Caco-2 (cell line): ENCODE measurements at regions not wholly inside any gene's neighbourhood (a gene's known extent, or its start where the extent isn't known, plus 50 kb on each side); places are given as distances from the start of the nearest gene placed in this dataset.

Source experiments
- BruUV-seq: library from RNA; stranded (reverse); fragments of 400-500 nt; replicated peaks from 2 replicates; lab custom pipeline; 2021; lab: Mats Ljungman, UMichigan
- CTCF ChIA-PET: fragments of 300-600 bp; sonication (Branson Sonifier 250); formaldehyde crosslinking; loops from one replicate; lab custom pipeline; 2022; ENCODE audit warnings: antibody characterized with exemption; lab: Charles Lee
- POLR2A ChIA-PET: fragments of 300-600 bp; sonication (Branson Sonifier 250); formaldehyde crosslinking; loops from one replicate; lab custom pipeline; 2022; ENCODE audit warnings: antibody characterized with exemption; lab: Charles Lee
- DNase-seq, 2 experiments: peaks; one replicate each; pipeline versions ENCODE4 v3.0.0 to v3.0.0-alpha.2; 2020 to 2022
- H3K27me3 ChIP-seq: replicated peaks from 2 replicates; pipeline ENCODE4 v1.6.0; 2011; ENCODE audit warnings: low read length; ENCODE audit not compliant: control insufficient read depth, insufficient read depth
- H3K36me3 ChIP-seq: 2 replicates; pipeline ENCODE4 v1.5.1; 2011; ENCODE audit warnings: low read length; ENCODE audit not compliant: control insufficient read depth, insufficient read depth
- H3K4me1 ChIP-seq: fragments of 250-450 bp; sonication (Bioruptor Pico); 2 replicates; pipeline ENCODE4 v1.5.1; 2020; ENCODE audit warnings: mild to moderate bottlenecking
- H3K4me3 ChIP-seq: 2 replicates; pipeline ENCODE4 v1.5.1; 2011; ENCODE audit warnings: low read depth, mild to moderate bottlenecking, control low read depth, low read length
- H3K9me3 ChIP-seq: fragments of 250-450 bp; sonication (Bioruptor Pico); 2 replicates; pipeline ENCODE4 v1.5.1; 2020; ENCODE audit warnings: mild to moderate bottlenecking, moderate library complexity
- H3K27ac Mint-ChIP-seq: one replicate; pipeline ENCODE4 v1.8.0; 2022; ENCODE audit warnings: mixed read lengths; ENCODE audit not compliant: unreplicated experiment
- H3K27me3 Mint-ChIP-seq: one replicate; pipeline ENCODE4 v1.8.0; 2022; ENCODE audit warnings: mixed read lengths; ENCODE audit not compliant: insufficient read depth, unreplicated experiment
- H3K36me3 Mint-ChIP-seq: one replicate; pipeline ENCODE4 v1.8.0; 2022; ENCODE audit warnings: mild to moderate bottlenecking, mixed read lengths; ENCODE audit not compliant: insufficient read depth, unreplicated experiment
- H3K4me1 Mint-ChIP-seq: one replicate; pipeline ENCODE4 v1.8.0; 2022; ENCODE audit warnings: low read depth, mixed read lengths; ENCODE audit not compliant: unreplicated experiment
- H3K4me3 Mint-ChIP-seq: one replicate; pipeline ENCODE4 v1.8.0; 2022; ENCODE audit warnings: mild to moderate bottlenecking, moderate library complexity, mixed read lengths; ENCODE audit not compliant: unreplicated experiment
- H3K9me3 Mint-ChIP-seq: one replicate; pipeline ENCODE4 v1.8.0; 2022; ENCODE audit warnings: mixed read lengths; ENCODE audit not compliant: unreplicated experiment
- intact Hi-C: fragments of 100-400 bp; cut with micrococcal nuclease; formaldehyde crosslinking; loops from one replicate; pipeline ENCODE4 v1.10.0; 2022; ENCODE audit not compliant: unreplicated experiment
- TF ChIP-seq, protein P1 (sequence below), 2 experiments: fragments of 200-600 bp in 1 of 2; IDR thresholded peaks; 1 replicate in 1 of 2; 2 replicates in 1 of 2; pipeline versions ENCODE4 v1.5.1 to v1.8.0; 2011 to 2022; ENCODE audit warnings: antibody characterized with exemption in 1 of 2, control low read depth in 1 of 2, inconsistent platforms in 1 of 2, low read depth in 1 of 2, low read length in 1 of 2, mild to moderate bottlenecking in 1 of 2, moderate library complexity in 1 of 2; ENCODE audit not compliant: insufficient read depth in 1 of 2, severe bottlenecking in 1 of 2, unreplicated experiment in 1 of 2

DNA sequence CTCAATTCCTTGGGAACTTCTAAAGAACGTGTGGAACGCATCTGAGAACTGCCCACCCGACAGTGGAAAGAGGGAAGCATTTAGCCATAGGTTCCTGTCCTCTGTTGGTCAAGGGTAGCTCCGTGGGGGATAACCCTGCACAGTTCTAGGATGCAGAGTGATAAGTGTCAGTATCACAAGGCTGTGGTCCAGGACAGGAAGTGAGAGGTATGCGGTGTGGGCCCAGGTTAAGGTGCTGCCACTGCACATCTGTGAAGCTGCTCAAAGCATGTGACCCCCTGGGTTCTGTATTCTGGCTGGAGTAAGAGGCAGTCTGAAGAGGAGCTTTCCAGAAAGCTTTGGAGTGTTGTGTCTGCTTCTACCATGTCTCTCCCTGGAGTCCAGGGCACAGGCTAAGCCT is 51.7 kb upstream of the HES1 start:
- ChIA-PET CTCF (no interaction called here), POLR2A (no interaction called here)
- H3K36me3 ChIP-seq, result no peaks in the 10 kb centered on the region
- no TSS peak for BruUV-seq
- intact Hi-C loops, result no loop called here
- H3K27me3 ChIP-seq, result no peaks in the 10 kb centered on the region
- Mint-ChIP-seq H3K4me3 (no peak overlapping the region), H3K27ac (no peak overlapping the region), H3K9me3 (no peaks in the 10 kb centered on the region), H3K4me1 (peaks cover 27% of the 10 kb centered on the region), H3K27me3 (no peaks in the 10 kb centered on the region), H3K36me3 (no peaks in the 10 kb centered on the region)
- no peak for DNase-seq
- TF ChIP-seq, protein P1, sequence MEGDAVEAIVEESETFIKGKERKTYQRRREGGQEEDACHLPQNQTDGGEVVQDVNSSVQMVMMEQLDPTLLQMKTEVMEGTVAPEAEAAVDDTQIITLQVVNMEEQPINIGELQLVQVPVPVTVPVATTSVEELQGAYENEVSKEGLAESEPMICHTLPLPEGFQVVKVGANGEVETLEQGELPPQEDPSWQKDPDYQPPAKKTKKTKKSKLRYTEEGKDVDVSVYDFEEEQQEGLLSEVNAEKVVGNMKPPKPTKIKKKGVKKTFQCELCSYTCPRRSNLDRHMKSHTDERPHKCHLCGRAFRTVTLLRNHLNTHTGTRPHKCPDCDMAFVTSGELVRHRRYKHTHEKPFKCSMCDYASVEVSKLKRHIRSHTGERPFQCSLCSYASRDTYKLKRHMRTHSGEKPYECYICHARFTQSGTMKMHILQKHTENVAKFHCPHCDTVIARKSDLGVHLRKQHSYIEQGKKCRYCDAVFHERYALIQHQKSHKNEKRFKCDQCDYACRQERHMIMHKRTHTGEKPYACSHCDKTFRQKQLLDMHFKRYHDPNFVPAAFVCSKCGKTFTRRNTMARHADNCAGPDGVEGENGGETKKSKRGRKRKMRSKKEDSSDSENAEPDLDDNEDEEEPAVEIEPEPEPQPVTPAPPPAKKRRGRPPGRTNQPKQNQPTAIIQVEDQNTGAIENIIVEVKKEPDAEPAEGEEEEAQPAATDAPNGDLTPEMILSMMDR (IDR thresholded peaks at IDR 0.05; ENCODE audit: insufficient read depth in 1 of 2, low read depth in 1 of 2, low read length in 1 of 2, severe bottlenecking in 1 of 2, unreplicated experiment in 1 of 2), result no peak
- H3K4me3 ChIP-seq, result no peak overlapping the region
- H3K4me1 ChIP-seq, result peaks cover 23% of the 10 kb centered on the region
- no peaks in the 10 kb centered on the region for H3K9me3 ChIP-seq
